HEK293 (cell line): ENCODE measurements at regions not wholly inside any gene's neighbourhood (a gene's known extent, or its start where the extent isn't known, plus 50 kb on each side); places are given as distances from the start of the nearest gene placed in this dataset.

Source experiments
- CTCF ChIP-seq: fragments of 450-650 bp; formaldehyde crosslinking; IDR thresholded peaks from 2 replicates; pipeline ENCODE4 v1.5.1; 2016; ENCODE audit warnings: missing biosample characterization, missing genetic modification characterization
- KLF1 ChIP-seq: fragments of 450-650 bp; formaldehyde crosslinking; IDR thresholded peaks from 2 replicates; pipeline ENCODE4 v1.5.1; 2016; ENCODE audit warnings: missing biosample characterization, missing genetic modification characterization
- SCRT2 ChIP-seq: fragments of 450-650 bp; formaldehyde crosslinking; IDR thresholded peaks from 2 replicates; pipeline ENCODE4 v1.5.1; 2016; ENCODE audit warnings: missing biosample characterization, missing genetic modification characterization
- ZNF501 ChIP-seq: fragments of 450-650 bp; formaldehyde crosslinking; IDR thresholded peaks from 2 replicates; pipeline ENCODE4 v1.5.1; 2016; ENCODE audit warnings: missing biosample characterization, missing genetic modification characterization
- ZNF514 ChIP-seq: fragments of 450-650 bp; formaldehyde crosslinking; IDR thresholded peaks from 2 replicates; pipeline ENCODE4 v1.5.1; 2016; ENCODE audit warnings: missing biosample characterization, missing genetic modification characterization

DNA sequence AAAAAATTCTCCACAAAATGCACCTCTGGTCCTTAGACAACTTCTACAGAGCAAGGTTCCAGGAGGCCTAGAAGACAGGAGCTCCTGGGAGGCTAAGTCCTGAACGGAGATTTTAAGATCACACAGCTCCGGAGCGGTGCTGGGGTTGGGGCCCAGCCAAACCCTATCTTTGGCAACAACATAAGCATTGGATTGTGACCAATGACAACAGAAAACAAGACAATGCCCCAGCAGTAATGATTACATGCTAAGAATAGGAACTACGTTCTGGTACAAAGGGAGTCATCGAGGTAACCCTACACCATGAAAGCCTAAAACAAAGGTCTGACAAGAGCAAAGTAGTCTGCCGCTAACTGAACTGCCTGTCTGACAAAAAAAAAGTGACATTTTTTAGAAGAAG, 171.2 kb downstream of the CMPK2 start:
- TF ChIP-seq KLF1 (no peak), CTCF (tag by site-specific recombination) (no peak), SCRT2 (tag by site-specific recombination) (no peak), ZNF514 (tag by site-specific recombination) (no peak), ZNF501 (no peak)
